ENCODE measurements at regions not wholly inside any gene's neighbourhood (a gene's known extent, or its start where the extent isn't known, plus 50 kb on each side); places are given as distances from the start of the nearest gene placed in this dataset.

DNA sequence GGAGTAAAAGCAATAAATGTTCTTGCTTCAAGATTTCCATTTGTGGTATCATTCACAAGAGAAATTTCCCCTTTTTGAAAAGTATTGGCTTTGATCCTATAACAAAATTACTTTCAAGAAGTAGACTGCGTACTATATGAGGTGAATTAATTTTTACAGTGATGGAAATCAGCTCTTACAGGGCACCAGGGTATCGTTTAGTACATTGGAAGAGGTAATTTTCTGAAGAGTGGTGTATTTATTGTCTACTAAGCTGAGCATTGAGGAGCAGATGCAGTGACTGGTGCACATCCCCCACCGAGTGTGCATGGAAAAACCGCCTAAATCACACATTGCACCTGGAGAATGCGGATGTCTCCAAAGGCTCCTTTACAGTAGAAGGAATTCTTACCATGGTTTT, 209.5 kb downstream of the SAMD5 start:
- H3K36me3 ChIP-seq (ENCODE audit: insufficient read depth, low read length): no peaks in the 10 kb centered on the region
- no peak overlapping the region for H2AFZ ChIP-seq (ENCODE audit: low read length)
- H3K27me3 ChIP-seq (ENCODE audit: insufficient read depth, low read length): no peaks in the 10 kb centered on the region
- H4K20me1 ChIP-seq (ENCODE audit: insufficient read depth, low read length): no peaks in the 10 kb centered on the region
- no peak overlapping the region for H3K4me3 ChIP-seq (ENCODE audit: insufficient read depth, low read length)
- H3K4me2 ChIP-seq (ENCODE audit: insufficient read depth, low read length): no peak overlapping the region
- no peaks in the 10 kb centered on the region for H3K4me1 ChIP-seq (ENCODE audit: insufficient read depth, low read length)
- DNase-seq (ENCODE audit: insufficient read length, low spot score, missing footprints): peak; percentile 49
- H3K9me3 ChIP-seq (ENCODE audit: low read depth, low read length): no peaks in the 10 kb centered on the region
- H3K79me2 ChIP-seq (ENCODE audit: insufficient read depth, low read length): no peaks in the 10 kb centered on the region
- no peak overlapping the region for H3K27ac ChIP-seq (ENCODE audit: low read depth, low read length)
- no peak for TF ChIP-seq CTCF (IDR thresholded peaks at IDR 0.05; ENCODE audit: extremely low read depth, low read depth, low read length)

- H2AFZ ChIP-seq (ENCODE audit: low read length): no peak overlapping the region
- no peaks in the 10 kb centered on the region for H4K20me1 ChIP-seq (ENCODE audit: insufficient read depth, low read length)
- no peak overlapping the region for H3K4me2 ChIP-seq (ENCODE audit: insufficient read depth, low read length)
- TF ChIP-seq CTCF (IDR thresholded peaks at IDR 0.05; ENCODE audit: extremely low read depth, low read depth, low read length): no peak
- no peaks in the 10 kb centered on the region for H3K4me1 ChIP-seq (ENCODE audit: insufficient read depth, low read length)
- H3K9me3 ChIP-seq (ENCODE audit: low read depth, low read length): no peaks in the 10 kb centered on the region
- DNase-seq (ENCODE audit: insufficient read length, low spot score, missing footprints): no peak
- H3K36me3 ChIP-seq (ENCODE audit: insufficient read depth, low read length): no peaks in the 10 kb centered on the region
- H3K4me3 ChIP-seq (ENCODE audit: insufficient read depth, low read length): no peak overlapping the region
- H3K27me3 ChIP-seq (ENCODE audit: insufficient read depth, low read length): no peaks in the 10 kb centered on the region
- no peak overlapping the region for H3K27ac ChIP-seq (ENCODE audit: low read depth, low read length)
- no peaks in the 10 kb centered on the region for H3K79me2 ChIP-seq (ENCODE audit: insufficient read depth, low read length)
Observed at GRCh38 chr6:147722158-147722557, 213.7 kb downstream of the SAMD5 start.

DNA sequence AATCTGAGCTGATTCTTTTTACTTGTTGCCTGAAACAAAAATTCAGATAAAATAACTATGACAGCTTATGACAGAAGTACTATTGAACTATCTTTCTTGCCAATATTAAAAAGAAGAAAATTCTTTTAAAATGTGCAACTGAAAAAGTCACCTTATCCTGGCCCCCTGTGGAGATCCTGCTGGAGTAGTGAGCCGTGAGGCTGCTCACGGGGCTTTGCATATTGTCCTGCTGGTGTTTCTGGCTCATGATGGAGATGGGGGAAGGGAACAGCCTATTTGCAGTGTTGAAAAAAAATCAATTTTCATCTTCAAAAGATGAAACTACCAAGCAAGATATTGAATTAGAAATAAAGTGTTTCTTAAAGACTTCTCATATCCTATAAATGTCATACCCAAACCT, 216.0 kb downstream of the SAMD5 start:
- Histone ChIP-seq H3K79me2 (ENCODE audit: insufficient read depth, low read length) (no peaks in the 10 kb centered on the region), H4K20me1 (ENCODE audit: insufficient read depth, low read length) (no peaks in the 10 kb centered on the region), H3K4me1 (ENCODE audit: insufficient read depth, low read length) (no peaks in the 10 kb centered on the region), H3K36me3 (ENCODE audit: insufficient read depth, low read length) (no peaks in the 10 kb centered on the region), H3K27ac (ENCODE audit: low read depth, low read length) (no peak overlapping the region), H2AFZ (ENCODE audit: low read length) (no peak overlapping the region), H3K9me3 (ENCODE audit: low read depth, low read length) (no peaks in the 10 kb centered on the region), H3K27me3 (ENCODE audit: insufficient read depth, low read length) (no peaks in the 10 kb centered on the region), H3K4me3 (ENCODE audit: insufficient read depth, low read length) (no peak overlapping the region), H3K4me2 (ENCODE audit: insufficient read depth, low read length) (no peak overlapping the region)
- DNase-seq (ENCODE audit: insufficient read length, low spot score, missing footprints): no peak
- no peak for TF ChIP-seq CTCF (IDR thresholded peaks at IDR 0.05; ENCODE audit: extremely low read depth, low read depth, low read length)

DNA sequence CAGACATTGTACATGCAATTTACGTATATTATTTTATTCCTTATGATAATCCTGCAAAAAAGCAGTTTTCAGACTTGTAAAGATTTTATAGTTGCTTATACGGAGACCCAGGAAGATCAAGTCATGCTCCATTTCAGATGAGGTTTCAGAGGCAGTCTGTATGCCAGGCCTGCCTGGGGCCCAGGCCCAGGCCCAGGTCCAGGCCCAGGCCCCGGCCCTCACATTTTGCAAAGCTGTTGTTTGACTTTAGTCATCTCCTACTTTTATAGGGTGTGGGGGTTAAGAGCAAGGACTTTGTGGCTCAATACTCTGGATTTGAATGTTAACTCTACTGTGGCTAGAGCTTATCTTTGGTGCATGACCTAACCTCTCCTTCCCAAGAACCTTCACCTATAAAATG, 217.9 kb downstream of the SAMD5 start:
- Histone ChIP-seq H3K9me3 (ENCODE audit: low read depth, low read length) (no peaks in the 10 kb centered on the region), H3K27me3 (ENCODE audit: insufficient read depth, low read length) (no peaks in the 10 kb centered on the region), H3K27ac (ENCODE audit: low read depth, low read length) (no peak overlapping the region), H4K20me1 (ENCODE audit: insufficient read depth, low read length) (no peaks in the 10 kb centered on the region), H3K36me3 (ENCODE audit: insufficient read depth, low read length) (no peaks in the 10 kb centered on the region), H3K4me1 (ENCODE audit: insufficient read depth, low read length) (no peaks in the 10 kb centered on the region), H3K79me2 (ENCODE audit: insufficient read depth, low read length) (no peaks in the 10 kb centered on the region), H2AFZ (ENCODE audit: low read length) (no peak overlapping the region), H3K4me2 (ENCODE audit: insufficient read depth, low read length) (no peak overlapping the region), H3K4me3 (ENCODE audit: insufficient read depth, low read length) (no peak overlapping the region)
- no peak for DNase-seq (ENCODE audit: insufficient read length, low spot score, missing footprints)
- no peak for TF ChIP-seq CTCF (IDR thresholded peaks at IDR 0.05; ENCODE audit: extremely low read depth, low read depth, low read length)

Data from osteoblast (primary cell).